Hematopoietic multipotent progenitor cell treated with erythropoietin and hydrocortisone succinate and interleukin-3 and kit ligand, for 8 days (in vitro differentiated cells): ENCODE measurements at regions not wholly inside any gene's neighbourhood (a gene's known extent, or its start where the extent isn't known, plus 50 kb on each side); places are given as distances from the start of the nearest gene placed in this dataset.

Experiments used
- DNase-seq: peaks from one replicate; pipeline ENCODE4 v3.0.0-alpha.2; 2015

GRCh38 chr2:173740639-173741038 lies 224.5 kb downstream of the SP3 start:
- DNase-seq: no peak

GRCh38 chr2:173741759-173742158 lies 223.4 kb downstream of the SP3 start:
- DNase-seq: no peak

- no peak for DNase-seq
Observed at GRCh38 chr2:173747035-173747434, 218.1 kb downstream of the SP3 start.

GRCh38 chr2:173749315-173749714 lies 215.9 kb downstream of the SP3 start:
- DNase-seq: no peak

- DNase-seq: no peak
Observed at GRCh38 chr2:173750353-173750801, 214.8 kb downstream of the SP3 start.

- DNase-seq: no peak
Observed at GRCh38 chr2:173750831-173751230, 214.3 kb downstream of the SP3 start.

GRCh38 chr2:173751245-173751975 lies 213.8 kb downstream of the SP3 start:
- no peak for DNase-seq

- peak; percentile 16 for DNase-seq
Observed at GRCh38 chr2:173752152-173752551, 213.0 kb downstream of the SP3 start.

GRCh38 chr2:173753441-173753840 lies 211.7 kb downstream of the SP3 start:
- no peak for DNase-seq

- DNase-seq: no peak
Observed at GRCh38 chr2:173754165-173754564, 211.0 kb downstream of the SP3 start.

GRCh38 chr2:173754837-173755236 lies 210.3 kb downstream of the SP3 start:
- no peak for DNase-seq

GRCh38 chr2:173755798-173756197 lies 209.4 kb downstream of the SP3 start:
- no peak for DNase-seq

GRCh38 chr2:173759959-173760358 lies 205.2 kb downstream of the SP3 start:
- DNase-seq: no peak

- no peak for DNase-seq
Observed at GRCh38 chr2:173760553-173760952, 204.6 kb downstream of the SP3 start.

GRCh38 chr2:173761603-173762119 lies 203.5 kb downstream of the SP3 start:
- DNase-seq: no peak

- DNase-seq: peak; percentile 44
Observed at GRCh38 chr2:173762221-173762620, 203.0 kb downstream of the SP3 start.

- DNase-seq: no peak
Observed at GRCh38 chr2:173762864-173763263, 202.3 kb downstream of the SP3 start.

- DNase-seq: no peak
Observed at GRCh38 chr2:173763641-173764040, 201.5 kb downstream of the SP3 start.

GRCh38 chr2:173764094-173764493 lies 201.1 kb downstream of the SP3 start:
- no peak for DNase-seq

- no peak for DNase-seq
Observed at GRCh38 chr2:173766537-173767289, 198.5 kb downstream of the SP3 start.

- no peak for DNase-seq
Observed at GRCh38 chr2:173770947-173771678, 194.1 kb downstream of the SP3 start.

- DNase-seq: no peak
Observed at GRCh38 chr2:173772205-173772604, 193.0 kb downstream of the SP3 start.

- no peak for DNase-seq
Observed at GRCh38 chr2:173773076-173773475, 192.1 kb downstream of the SP3 start.
